Astrocyte (in vitro differentiated cells and primary cell): ENCODE measurements at regions not wholly inside any gene's neighbourhood (a gene's known extent, or its start where the extent isn't known, plus 50 kb on each side); places are given as distances from the start of the nearest gene placed in this dataset.
"Not testable (repeated sequence)": the region's sequence is repeated elsewhere in the genome, so short reads cannot be mapped to it uniquely, and the experiment has no call there.

Experiments used
- EZH2 ChIP-seq: IDR thresholded peaks from 2 replicates; pipeline ENCODE4 v1.6.1; 2012; ENCODE audit warnings: mild to moderate bottlenecking, low read length, inconsistent platforms; ENCODE audit not compliant: insufficient read depth
- TF ChIP-seq, protein P1 (sequence below): IDR thresholded peaks from 2 replicates; pipeline ENCODE4 v1.5.1; 2011; ENCODE audit warnings: low read depth, mild to moderate bottlenecking, inconsistent platforms, low read length, moderate library complexity; ENCODE audit not compliant: insufficient read depth

DNA sequence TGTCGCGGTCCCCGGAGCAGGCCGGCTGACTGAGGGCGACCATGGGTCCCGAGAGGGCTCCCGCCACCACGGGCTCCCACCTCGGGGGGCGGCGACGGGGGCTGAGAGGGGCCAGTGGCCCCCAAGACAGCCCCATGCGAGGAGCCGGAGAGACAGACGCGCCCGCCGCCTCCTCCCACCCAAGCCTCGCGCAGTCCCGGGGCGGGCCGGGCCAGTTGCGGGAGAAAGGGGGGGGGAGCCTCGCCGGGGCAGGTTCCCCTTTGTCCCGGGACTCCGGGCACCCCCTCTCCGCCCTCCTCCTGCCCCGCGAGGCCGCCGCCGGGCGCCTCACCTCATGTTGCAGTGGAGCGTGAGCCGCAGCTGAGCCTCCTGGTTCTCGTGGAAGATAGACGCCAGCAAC, 60.8 kb downstream of the GOLGA8K start:
- TF ChIP-seq, protein P1, sequence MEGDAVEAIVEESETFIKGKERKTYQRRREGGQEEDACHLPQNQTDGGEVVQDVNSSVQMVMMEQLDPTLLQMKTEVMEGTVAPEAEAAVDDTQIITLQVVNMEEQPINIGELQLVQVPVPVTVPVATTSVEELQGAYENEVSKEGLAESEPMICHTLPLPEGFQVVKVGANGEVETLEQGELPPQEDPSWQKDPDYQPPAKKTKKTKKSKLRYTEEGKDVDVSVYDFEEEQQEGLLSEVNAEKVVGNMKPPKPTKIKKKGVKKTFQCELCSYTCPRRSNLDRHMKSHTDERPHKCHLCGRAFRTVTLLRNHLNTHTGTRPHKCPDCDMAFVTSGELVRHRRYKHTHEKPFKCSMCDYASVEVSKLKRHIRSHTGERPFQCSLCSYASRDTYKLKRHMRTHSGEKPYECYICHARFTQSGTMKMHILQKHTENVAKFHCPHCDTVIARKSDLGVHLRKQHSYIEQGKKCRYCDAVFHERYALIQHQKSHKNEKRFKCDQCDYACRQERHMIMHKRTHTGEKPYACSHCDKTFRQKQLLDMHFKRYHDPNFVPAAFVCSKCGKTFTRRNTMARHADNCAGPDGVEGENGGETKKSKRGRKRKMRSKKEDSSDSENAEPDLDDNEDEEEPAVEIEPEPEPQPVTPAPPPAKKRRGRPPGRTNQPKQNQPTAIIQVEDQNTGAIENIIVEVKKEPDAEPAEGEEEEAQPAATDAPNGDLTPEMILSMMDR: not testable (repeated sequence)
- TF ChIP-seq EZH2: not testable (repeated sequence)
